Effector memory CD8-positive, alpha-beta T cell (primary cell): ENCODE measurements at regions not wholly inside any gene's neighbourhood (a gene's known extent, or its start where the extent isn't known, plus 50 kb on each side); places are given as distances from the start of the nearest gene placed in this dataset.

ENCODE experiments used
- ATAC-seq: fragments of 150-1000 bp; cut with Tn5 transposase; replicated peaks from 2 replicates; pipeline ENCODE4 v1.10.0; 2021; ENCODE audit warnings: mild to moderate bottlenecking, moderate library complexity
- DNase-seq, 3 experiments: peaks; one replicate each; pipeline ENCODE4 v3.0.0; 2021
- H3K27ac Mint-ChIP-seq, 2 donors: one replicate each; pipeline ENCODE4 v1.8.0; 2022; ENCODE audit warnings: mild to moderate bottlenecking in 2 of 2, mixed read lengths in 2 of 2, moderate library complexity in 2 of 2
- H3K27me3 Mint-ChIP-seq, 2 donors: one replicate each; pipeline ENCODE4 v1.8.0; 2022; ENCODE audit warnings: mixed read lengths in 2 of 2
- H3K36me3 Mint-ChIP-seq: one replicate; pipeline ENCODE4 v1.8.0; 2022; ENCODE audit warnings: mild to moderate bottlenecking, moderate library complexity, mixed read lengths; ENCODE audit not compliant: insufficient read depth
- H3K4me1 Mint-ChIP-seq, 2 donors: one replicate each; pipeline ENCODE4 v1.8.0; 2022; ENCODE audit warnings: low read depth in 2 of 2, mixed read lengths in 2 of 2
- H3K4me3 Mint-ChIP-seq, 2 donors: one replicate each; pipeline ENCODE4 v1.8.0; 2022; ENCODE audit warnings: mild to moderate bottlenecking in 2 of 2, mixed read lengths in 2 of 2, moderate library complexity in 2 of 2
- H3K9me3 Mint-ChIP-seq, 2 donors: one replicate each; pipeline ENCODE4 v1.8.0; 2022; ENCODE audit warnings: mixed read lengths in 2 of 2

GRCh38 chr5:56612353-56612752 is 203.0 kb upstream of the MAP3K1 start:
- Mint-ChIP-seq H3K9me3 (peaks cover 0 to 3% of the 10 kb centered on the region in 2 donors), H3K36me3 (no peaks in the 10 kb centered on the region), H3K27me3 (peaks cover 0 to 6% of the 10 kb centered on the region in 2 donors), H3K27ac (peak overlapping the region in 1 of 2 donors; percentile 68), H3K4me1 (peaks cover 11 to 44% of the 10 kb centered on the region in 2 donors), H3K4me3 (peak overlapping the region; percentile 13 to 61)
- DNase-seq = no peak
- no peak for ATAC-seq

DNA sequence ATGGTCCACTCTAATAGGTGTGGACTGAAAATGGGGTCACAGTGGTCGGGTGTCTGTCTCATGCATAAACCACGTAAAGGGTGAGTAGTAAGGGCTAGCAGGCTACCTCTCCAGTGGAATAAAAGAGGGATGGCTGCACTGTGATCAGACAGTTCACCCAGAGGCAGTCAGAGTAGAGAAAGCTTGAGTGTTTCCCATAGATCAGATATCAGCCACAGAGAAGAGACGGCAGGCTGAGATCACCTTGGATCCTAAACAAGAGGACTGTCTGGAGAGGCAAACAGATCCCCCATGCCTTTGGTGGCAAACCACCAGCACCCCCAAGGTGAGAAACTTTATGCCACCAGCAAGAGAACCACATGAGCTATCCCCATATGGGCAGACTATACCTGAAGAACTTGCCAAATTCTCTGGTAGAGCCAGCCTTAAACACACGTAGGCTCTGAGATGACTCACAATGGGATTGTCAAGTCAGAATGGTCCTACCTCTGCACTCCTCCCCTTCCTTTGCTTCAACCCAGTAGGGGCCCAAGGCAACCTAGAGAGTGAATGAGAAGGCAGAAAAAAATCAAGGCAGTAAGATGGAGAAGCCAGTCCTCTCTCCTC is 205.2 kb upstream of the MAP3K1 start:
- peak overlapping the region in 1 of 2 donors; percentile 35 for H3K4me3 Mint-ChIP-seq
- peak; percentile 68 for ATAC-seq
- no peaks in the 10 kb centered on the region for H3K36me3 Mint-ChIP-seq
- H3K27ac Mint-ChIP-seq = peak overlapping the region in 1 of 2 donors; percentile 77
- H3K27me3 Mint-ChIP-seq = peaks cover 7 to 8% of the 10 kb centered on the region in 2 donors
- H3K4me1 Mint-ChIP-seq = peaks cover 11 to 36% of the 10 kb centered on the region in 2 donors
- peaks cover 0 to 3% of the 10 kb centered on the region in 2 donors for H3K9me3 Mint-ChIP-seq
- no peak for DNase-seq

DNA sequence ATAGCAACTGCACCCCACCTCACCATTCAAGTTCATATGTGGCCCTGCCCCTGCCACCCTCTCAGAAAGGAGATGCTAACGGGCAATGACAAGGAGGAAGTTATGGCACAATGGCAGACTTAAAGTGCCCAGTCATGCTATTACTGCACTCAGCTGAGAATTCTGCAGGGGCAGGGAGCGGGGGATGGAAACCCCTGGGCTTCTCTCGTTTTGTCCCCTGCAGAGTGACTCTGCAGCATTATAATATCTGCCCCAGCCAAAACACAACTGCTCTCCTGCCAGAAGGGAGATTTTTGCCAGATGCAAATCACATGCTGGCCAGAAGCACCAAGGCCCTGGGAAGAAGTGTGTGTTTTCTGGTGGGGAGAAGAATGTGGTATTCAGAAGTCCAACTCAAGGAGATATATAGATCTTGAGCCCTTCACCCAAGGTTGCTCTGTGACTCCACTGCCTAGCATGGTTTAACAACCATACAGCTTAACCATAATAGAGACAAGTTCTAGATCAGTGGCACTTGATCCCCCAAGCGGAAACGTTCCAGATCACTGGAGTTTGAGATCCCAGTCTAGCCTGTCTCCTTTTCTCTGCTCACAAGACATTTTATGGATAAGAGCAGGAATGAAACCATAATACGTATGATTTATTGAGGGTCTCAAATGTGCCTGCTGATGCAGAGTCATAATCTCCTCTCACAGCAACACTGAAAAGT is 207.0 kb upstream of the MAP3K1 start:
- no peak overlapping the region for H3K4me3 Mint-ChIP-seq
- peaks cover 0 to 3% of the 10 kb centered on the region in 2 donors for H3K9me3 Mint-ChIP-seq
- no peak overlapping the region for H3K27ac Mint-ChIP-seq
- peaks cover 10 to 26% of the 10 kb centered on the region in 2 donors for H3K4me1 Mint-ChIP-seq
- ATAC-seq (no peak), DNase-seq (no peak)
- H3K36me3 Mint-ChIP-seq = no peaks in the 10 kb centered on the region
- peaks cover 7 to 8% of the 10 kb centered on the region in 2 donors for H3K27me3 Mint-ChIP-seq

GRCh38 chr5:56607551-56607950 is 207.8 kb upstream of the MAP3K1 start:
- Mint-ChIP-seq H3K27me3 (peaks cover 7 to 8% of the 10 kb centered on the region in 2 donors), H3K36me3 (no peaks in the 10 kb centered on the region), H3K4me3 (no peak overlapping the region), H3K27ac (no peak overlapping the region), H3K9me3 (peaks cover 0 to 3% of the 10 kb centered on the region in 2 donors), H3K4me1 (peaks cover 1 to 18% of the 10 kb centered on the region in 2 donors)
- DNase-seq (no peak), ATAC-seq (no peak)

GRCh38 chr5:56607074-56607473 is 208.3 kb upstream of the MAP3K1 start:
- Mint-ChIP-seq H3K9me3 (peaks cover 0 to 3% of the 10 kb centered on the region in 2 donors), H3K27me3 (peaks cover 7 to 8% of the 10 kb centered on the region in 2 donors), H3K27ac (no peak overlapping the region), H3K4me1 (peaks cover 0 to 17% of the 10 kb centered on the region in 2 donors), H3K4me3 (no peak overlapping the region), H3K36me3 (no peaks in the 10 kb centered on the region)
- no peak for ATAC-seq
- DNase-seq = no peak

DNA sequence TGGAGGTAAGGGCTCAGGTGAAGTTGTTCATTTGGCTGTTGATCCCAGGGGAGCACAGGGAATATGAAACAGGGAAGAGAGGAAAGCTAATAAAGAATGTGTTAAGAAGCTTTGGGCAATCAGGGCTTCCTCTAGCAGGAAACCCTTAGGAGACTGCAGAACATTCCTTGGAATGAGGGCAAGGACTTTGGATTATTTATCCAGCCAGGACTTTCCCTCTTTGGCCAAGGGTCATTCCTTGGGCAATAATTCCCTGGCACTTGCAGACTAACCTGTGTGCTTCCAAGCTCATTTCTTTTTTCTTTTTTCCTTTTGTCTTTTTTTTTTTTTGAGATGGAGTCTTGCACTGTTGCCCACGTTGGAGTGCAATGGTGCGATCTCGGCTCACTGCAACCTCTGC is 209.2 kb upstream of the MAP3K1 start:
- DNase-seq (no peak), ATAC-seq (no peak)
- no peaks in the 10 kb centered on the region for H3K9me3 Mint-ChIP-seq
- H3K36me3 Mint-ChIP-seq = no peaks in the 10 kb centered on the region
- H3K4me3 Mint-ChIP-seq = no peak overlapping the region
- peaks cover 7 to 8% of the 10 kb centered on the region in 2 donors for H3K27me3 Mint-ChIP-seq
- H3K4me1 Mint-ChIP-seq = peaks cover 0 to 17% of the 10 kb centered on the region in 2 donors
- no peak overlapping the region for H3K27ac Mint-ChIP-seq

DNA sequence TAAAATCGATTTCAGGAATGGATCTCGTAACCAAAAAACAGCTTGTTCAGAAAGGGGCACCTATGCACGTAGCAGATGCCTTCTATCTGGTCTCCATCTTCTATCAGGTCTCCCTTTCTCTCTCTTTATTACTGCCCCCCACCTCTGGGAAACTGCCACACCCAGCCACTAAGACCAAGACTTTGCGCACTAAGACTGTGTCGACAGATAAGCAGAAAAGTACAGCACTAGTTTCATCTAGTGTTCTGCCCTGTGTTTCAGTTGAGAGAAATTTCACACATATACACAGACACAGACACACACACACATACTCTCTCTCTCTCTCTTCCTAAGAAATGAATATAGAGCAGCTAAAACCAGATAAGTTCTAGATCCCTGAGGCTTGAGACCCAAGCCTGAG is 210.1 kb upstream of the MAP3K1 start:
- Mint-ChIP-seq H3K4me1 (peaks cover 0 to 13% of the 10 kb centered on the region in 2 donors), H3K4me3 (no peak overlapping the region), H3K27me3 (peaks cover 7 to 18% of the 10 kb centered on the region in 2 donors), H3K9me3 (no peaks in the 10 kb centered on the region), H3K36me3 (no peaks in the 10 kb centered on the region), H3K27ac (peak overlapping the region in 1 of 2 donors; percentile 0)
- no peak for ATAC-seq
- DNase-seq = no peak

DNA sequence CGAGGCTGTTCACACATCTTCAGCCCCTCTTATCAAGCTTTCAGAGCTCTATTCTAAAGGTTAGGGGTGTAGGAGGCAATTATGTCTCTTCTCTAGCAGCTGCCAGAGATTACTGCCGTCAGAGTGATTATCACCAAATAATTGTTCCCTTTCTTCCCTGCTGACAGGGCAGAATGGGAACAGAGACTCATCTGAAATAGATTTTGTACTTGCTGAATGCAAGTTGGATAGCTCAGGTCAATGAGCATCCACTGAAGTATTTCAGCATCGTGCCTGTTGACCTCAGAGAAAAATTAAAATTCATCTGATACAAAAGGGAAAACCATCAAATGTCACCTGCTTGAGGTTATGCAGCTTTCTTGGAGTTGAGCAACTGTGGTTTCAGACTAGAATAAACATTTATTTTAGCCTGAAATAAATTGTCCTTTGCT is 213.7 kb upstream of the MAP3K1 start:
- H3K4me1 Mint-ChIP-seq = peaks cover 0 to 3% of the 10 kb centered on the region in 2 donors
- peaks cover 0 to 18% of the 10 kb centered on the region in 2 donors for H3K27me3 Mint-ChIP-seq
- H3K9me3 Mint-ChIP-seq = no peaks in the 10 kb centered on the region
- no peak for DNase-seq
- H3K27ac Mint-ChIP-seq = no peak overlapping the region
- ATAC-seq = no peak
- no peaks in the 10 kb centered on the region for H3K36me3 Mint-ChIP-seq
- no peak overlapping the region for H3K4me3 Mint-ChIP-seq

DNA sequence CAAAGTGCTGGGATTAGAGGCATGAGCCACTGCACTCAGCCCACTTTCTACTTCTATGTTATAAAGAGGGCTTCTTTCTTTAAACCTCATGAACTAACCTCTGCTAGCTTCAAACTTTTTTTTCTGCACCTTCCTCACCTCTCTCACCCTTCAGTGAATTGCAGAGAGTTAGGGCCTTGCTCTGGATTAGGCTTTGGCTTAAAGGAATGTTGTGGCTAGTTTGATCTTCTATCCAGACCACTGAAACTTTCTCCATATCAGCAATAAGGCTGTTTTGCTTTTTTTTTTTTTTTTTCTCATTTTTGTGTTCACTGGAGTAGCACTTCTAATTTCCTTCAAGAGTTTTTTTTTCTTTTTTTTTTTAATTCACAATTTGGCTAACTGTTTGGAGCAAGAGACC is 216.4 kb upstream of the MAP3K1 start:
- Mint-ChIP-seq H3K36me3 (no peaks in the 10 kb centered on the region), H3K9me3 (no peaks in the 10 kb centered on the region), H3K4me3 (no peak overlapping the region), H3K4me1 (peaks cover 0 to 3% of the 10 kb centered on the region in 2 donors), H3K27ac (no peak overlapping the region), H3K27me3 (peaks cover 0 to 15% of the 10 kb centered on the region in 2 donors)
- ATAC-seq = no peak
- no peak for DNase-seq

- Mint-ChIP-seq H3K4me3 (no peak overlapping the region), H3K27me3 (peaks cover 0 to 19% of the 10 kb centered on the region in 2 donors), H3K27ac (no peak overlapping the region), H3K4me1 (peaks cover 0 to 3% of the 10 kb centered on the region in 2 donors), H3K36me3 (no peaks in the 10 kb centered on the region), H3K9me3 (no peaks in the 10 kb centered on the region)
- DNase-seq (no peak), ATAC-seq (no peak)
These were observed 219.2 kb upstream of the MAP3K1 start for GRCh38 chr5:56596155-56596554.

GRCh38 chr5:56595566-56595965 is 219.8 kb upstream of the MAP3K1 start:
- ATAC-seq = no peak
- Mint-ChIP-seq H3K9me3 (no peaks in the 10 kb centered on the region), H3K27ac (no peak overlapping the region), H3K27me3 (peaks cover 0 to 13% of the 10 kb centered on the region in 2 donors), H3K36me3 (no peaks in the 10 kb centered on the region), H3K4me1 (peaks cover 0 to 3% of the 10 kb centered on the region in 2 donors), H3K4me3 (no peak overlapping the region)
- DNase-seq = no peak

DNA sequence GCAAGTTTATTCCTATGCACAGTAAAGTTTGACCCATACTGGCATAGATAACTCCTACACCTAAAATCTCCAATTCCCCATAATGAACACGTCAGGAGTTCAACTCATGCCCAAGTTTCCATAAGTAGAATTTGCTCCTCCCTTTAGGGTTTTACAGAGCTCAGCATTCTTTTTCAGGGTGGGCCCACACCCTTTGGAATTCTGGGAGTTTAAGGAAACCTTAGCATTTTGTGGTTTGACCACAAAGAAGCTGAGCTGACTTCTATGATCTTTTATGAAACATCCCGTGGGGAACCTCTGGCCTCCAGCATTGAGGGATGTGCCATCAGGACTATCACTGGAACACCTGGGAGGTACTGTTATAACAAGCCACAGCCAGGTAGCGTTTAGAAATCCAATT is 220.6 kb upstream of the MAP3K1 start:
- Mint-ChIP-seq H3K36me3 (no peaks in the 10 kb centered on the region), H3K4me1 (peaks cover 0 to 3% of the 10 kb centered on the region in 2 donors)

DNA sequence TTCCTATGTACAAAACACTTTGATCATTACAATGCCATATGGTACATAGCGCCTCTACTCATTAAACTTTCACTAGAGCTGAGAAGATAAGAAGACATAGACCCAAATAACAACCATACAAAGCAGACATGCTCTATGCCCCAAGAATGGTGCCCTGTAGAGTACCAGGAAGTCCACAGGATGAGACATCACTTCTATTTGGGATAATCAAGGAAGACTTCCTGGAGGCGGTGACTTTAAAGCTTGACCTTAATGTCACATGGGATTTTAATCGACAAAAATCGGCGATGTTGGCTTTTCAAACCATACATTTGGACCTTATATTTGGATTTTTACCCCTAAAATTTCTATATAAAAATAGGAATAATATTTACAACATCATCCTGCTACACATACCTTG is 224.3 kb upstream of the MAP3K1 start:
- H3K27me3 Mint-ChIP-seq = peaks cover 0 to 15% of the 10 kb centered on the region in 2 donors
- peaks cover 6 to 21% of the 10 kb centered on the region in 2 donors for H3K4me1 Mint-ChIP-seq
- ATAC-seq = no peak
- no peaks in the 10 kb centered on the region for H3K9me3 Mint-ChIP-seq
- H3K4me3 Mint-ChIP-seq = no peak overlapping the region
- DNase-seq = no peak
- peaks cover 4% of the 10 kb centered on the region for H3K36me3 Mint-ChIP-seq
- H3K27ac Mint-ChIP-seq = no peak overlapping the region

More for the DNA sequence above, 220.6 kb upstream of the MAP3K1 start:
- H3K4me3 Mint-ChIP-seq = no peak overlapping the region
- no peak for DNase-seq
- no peaks in the 10 kb centered on the region for H3K9me3 Mint-ChIP-seq
- H3K27ac Mint-ChIP-seq = no peak overlapping the region
- ATAC-seq = no peak
- H3K27me3 Mint-ChIP-seq = peaks cover 0 to 9% of the 10 kb centered on the region in 2 donors

DNA sequence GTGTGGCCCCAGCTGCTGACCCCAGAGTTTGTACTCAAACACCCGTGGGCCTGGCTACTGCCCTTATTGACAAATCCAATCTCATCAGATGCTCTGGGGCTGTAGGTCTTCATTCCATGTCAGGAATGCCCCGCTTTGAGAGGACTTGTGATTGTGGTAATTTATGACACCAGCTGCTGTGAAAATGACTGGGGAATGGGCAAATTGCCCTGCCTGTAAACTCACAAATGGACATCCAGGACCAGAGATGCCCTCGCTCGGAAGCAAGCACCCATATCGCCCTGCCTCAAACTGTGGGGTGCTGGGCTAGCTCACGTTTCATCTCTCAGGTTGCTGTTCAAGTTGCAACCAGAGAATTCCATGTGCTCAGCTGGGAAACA is 225.9 kb upstream of the MAP3K1 start:
- Mint-ChIP-seq H3K4me1 (peaks cover 6 to 21% of the 10 kb centered on the region in 2 donors), H3K27ac (peak overlapping the region in 1 of 2 donors; percentile 12), H3K27me3 (peaks cover 0 to 10% of the 10 kb centered on the region in 2 donors), H3K9me3 (no peaks in the 10 kb centered on the region), H3K4me3 (peak overlapping the region in 1 of 2 donors; percentile 43), H3K36me3 (peaks cover 4% of the 10 kb centered on the region)
- ATAC-seq (no peak), DNase-seq (no peak)
